Body of pancreas (tissue), 4 donors: ENCODE measurements at regions not wholly inside any gene's neighbourhood (a gene's known extent, or its start where the extent isn't known, plus 50 kb on each side); places are given as distances from the start of the nearest gene placed in this dataset.

Experiments
- ATAC-seq: fragments of 150-250 bp; one replicate; pipeline ENCODE4 v1.9.1; 2016
- DNase-seq, 4 donors: peaks; one replicate each; pipeline ENCODE4 v3.0.0-alpha.2; 2019
- H3K27ac ChIP-seq, 4 donors: fragments of 200-600 bp; sonication (generic); 1 replicate in 3 of 4; 2 replicates in 1 of 4; pipeline versions ENCODE4 v1.5.1 to v1.6.1; 2016 to 2019; ENCODE audit warnings: mild to moderate bottlenecking in 1 of 4, mixed read lengths in 1 of 4, moderate library complexity in 1 of 4
- H3K27me3 ChIP-seq, 2 donors: fragments of 200-600 bp; sonication (generic); one replicate each; pipeline ENCODE4 v1.6.0; 2016; ENCODE audit warnings: mild to moderate bottlenecking in 1 of 2
- H3K36me3 ChIP-seq, 2 donors: fragments of 200-600 bp; sonication (generic); replicated peaks in 1 of 2; 2 replicates each; pipeline ENCODE4 v1.5.1; 2016; ENCODE audit warnings: low read depth in 2 of 2; ENCODE audit not compliant: insufficient read depth in 1 of 2
- H3K4me1 ChIP-seq: fragments of 200-600 bp; sonication (generic); one replicate; pipeline ENCODE4 v1.6.0; 2016
- H3K4me3 ChIP-seq, 2 donors: fragments of 200-600 bp; sonication (generic); 1 replicate in 1 of 2; 2 replicates in 1 of 2; pipeline ENCODE4 v1.5.1; 2016 to 2019
- H3K9me3 ChIP-seq, 3 donors: fragments of 200-600 bp; sonication (generic); 1 replicate in 2 of 3; 2 replicates in 1 of 3; pipeline ENCODE4 v1.5.1; 2016
- POLR2A ChIP-seq, 3 donors: fragments of 450-650 bp; IDR thresholded peaks; one replicate each; pipeline ENCODE4 v1.6.1; 2016; ENCODE audit warnings: antibody characterized with exemption in 3 of 3, mild to moderate bottlenecking in 2 of 3
- WGBS, 2 donors: methylation state at CpG; one replicate each; pipeline ENCODE4 v1.1.5; 2017; 5-methylcytosine and 5-hydroxymethylcytosine counted together
- intact Hi-C: fragments of 100-400 bp; cut with DNase I; formaldehyde crosslinking; loops from one replicate; pipeline ENCODE4 v1.15.1; 2023
- TF ChIP-seq, protein P1 (sequence below), 7 experiments: fragments of 450-650 bp in 4 of 7; fragments of 200-600 bp in 3 of 7; sonication (generic) in 3 of 7; IDR thresholded peaks; one replicate each; pipeline ENCODE4 v1.5.1; 2016 to 2019; ENCODE audit warnings: antibody characterized with exemption in 7 of 7

DNA sequence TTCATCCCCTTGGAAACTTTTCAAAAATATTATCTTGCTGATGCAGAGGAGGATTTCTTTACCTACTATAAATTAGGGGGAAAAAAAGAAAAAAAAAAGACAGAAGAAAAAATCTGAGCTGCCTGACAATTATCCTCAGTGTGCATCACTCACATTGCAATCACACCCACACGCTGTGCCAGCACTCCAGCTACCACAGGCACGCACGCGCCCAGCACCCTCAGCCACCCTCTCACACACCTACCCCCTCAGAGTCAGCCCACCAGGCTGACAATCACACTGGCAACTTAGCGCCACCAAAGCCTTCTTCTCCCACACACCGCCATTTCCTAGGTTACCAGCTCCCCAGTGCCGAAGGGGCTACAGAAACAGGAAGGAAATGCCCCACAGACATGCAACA, 236.1 kb downstream of the KCNA4 start:
- Histone ChIP-seq H3K27me3 (no peaks in the 10 kb centered on the region), H3K4me1 (no peaks in the 10 kb centered on the region), H3K27ac (no peak overlapping the region), H3K36me3 (no peaks in the 10 kb centered on the region), H3K9me3 (no peaks in the 10 kb centered on the region), H3K4me3 (no peak overlapping the region)
- ATAC-seq (no peak), DNase-seq (no peak)
- WGBS, 2 donors = 58 to 68% methylated on average over 7 of the region's 7 CpGs
- no peak for TF ChIP-seq POLR2A (IDR thresholded peaks at IDR 0.05)
- TF ChIP-seq, protein P1, sequence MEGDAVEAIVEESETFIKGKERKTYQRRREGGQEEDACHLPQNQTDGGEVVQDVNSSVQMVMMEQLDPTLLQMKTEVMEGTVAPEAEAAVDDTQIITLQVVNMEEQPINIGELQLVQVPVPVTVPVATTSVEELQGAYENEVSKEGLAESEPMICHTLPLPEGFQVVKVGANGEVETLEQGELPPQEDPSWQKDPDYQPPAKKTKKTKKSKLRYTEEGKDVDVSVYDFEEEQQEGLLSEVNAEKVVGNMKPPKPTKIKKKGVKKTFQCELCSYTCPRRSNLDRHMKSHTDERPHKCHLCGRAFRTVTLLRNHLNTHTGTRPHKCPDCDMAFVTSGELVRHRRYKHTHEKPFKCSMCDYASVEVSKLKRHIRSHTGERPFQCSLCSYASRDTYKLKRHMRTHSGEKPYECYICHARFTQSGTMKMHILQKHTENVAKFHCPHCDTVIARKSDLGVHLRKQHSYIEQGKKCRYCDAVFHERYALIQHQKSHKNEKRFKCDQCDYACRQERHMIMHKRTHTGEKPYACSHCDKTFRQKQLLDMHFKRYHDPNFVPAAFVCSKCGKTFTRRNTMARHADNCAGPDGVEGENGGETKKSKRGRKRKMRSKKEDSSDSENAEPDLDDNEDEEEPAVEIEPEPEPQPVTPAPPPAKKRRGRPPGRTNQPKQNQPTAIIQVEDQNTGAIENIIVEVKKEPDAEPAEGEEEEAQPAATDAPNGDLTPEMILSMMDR (IDR thresholded peaks at IDR 0.05) = no peak
- intact Hi-C loops = no loop called here

DNA sequence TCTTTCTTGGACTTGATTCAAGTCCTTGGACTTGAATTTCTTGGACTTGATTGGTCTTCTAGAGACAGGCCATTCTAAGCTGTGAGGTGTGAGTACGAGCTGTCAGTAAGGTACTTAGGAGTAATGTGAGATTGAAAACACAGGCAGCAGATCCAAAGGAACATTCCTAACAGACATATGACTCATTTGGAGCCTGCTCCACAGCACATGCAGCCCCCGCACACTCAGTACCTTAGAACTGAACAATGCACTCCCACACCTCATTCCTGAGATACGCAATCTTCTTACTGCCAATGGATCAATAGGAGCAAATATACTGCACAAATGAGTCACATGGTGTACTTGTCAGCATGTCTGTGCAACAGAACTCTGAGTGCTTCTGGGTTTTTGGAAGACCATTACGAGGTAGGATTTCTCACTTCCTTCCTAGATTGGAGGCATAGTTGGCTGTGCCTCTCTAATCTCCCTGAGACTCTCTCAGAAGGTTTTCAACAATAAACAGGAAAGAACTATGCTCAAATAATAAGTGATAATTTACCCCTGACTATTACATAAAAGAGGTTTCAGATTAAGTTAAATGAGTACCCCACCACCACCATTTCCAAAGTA, 243.1 kb downstream of the KCNA4 start:
- Histone ChIP-seq H3K4me1 (no peaks in the 10 kb centered on the region), H3K36me3 (no peaks in the 10 kb centered on the region)

DNA sequence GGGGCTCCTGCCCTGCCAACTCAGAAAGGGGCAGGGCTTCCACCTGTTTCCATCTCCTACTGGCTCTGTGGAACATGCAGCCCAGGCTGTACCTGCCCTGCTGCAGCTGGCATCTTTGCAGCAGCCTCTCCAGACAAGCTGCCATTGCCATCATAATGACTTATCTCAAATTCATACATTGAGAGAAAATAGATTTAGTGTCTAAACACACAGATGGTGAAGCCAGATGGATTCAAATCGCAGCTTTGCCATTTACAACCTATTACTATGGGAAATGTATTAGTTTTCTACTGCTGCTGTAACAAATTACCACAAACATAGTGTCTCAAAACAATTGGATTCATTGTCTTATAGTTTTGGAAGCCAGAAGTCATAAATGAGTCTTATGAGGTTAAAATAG, 260.0 kb downstream of the KCNA4 start:
- TF ChIP-seq POLR2A (IDR thresholded peaks at IDR 0.05) = no peak
- TF ChIP-seq, protein P1 (IDR thresholded peaks at IDR 0.05) = no peak

More for the DNA sequence above, 243.1 kb downstream of the KCNA4 start:
- Histone ChIP-seq H3K27ac (no peak overlapping the region), H3K4me3 (no peak overlapping the region), H3K27me3 (no peaks in the 10 kb centered on the region), H3K9me3 (no peaks in the 10 kb centered on the region)
- DNase-seq = peak in 1 of 4 donors; percentile 19
- ATAC-seq = peak; percentile 52
- no peak for TF ChIP-seq POLR2A (IDR thresholded peaks at IDR 0.05)
- TF ChIP-seq, protein P1 (IDR thresholded peaks at IDR 0.05) = no peak
- 31 to 40% methylated on average over 4 of the region's 4 CpGs for WGBS, 2 donors
- intact Hi-C loops = no loop called here

DNA sequence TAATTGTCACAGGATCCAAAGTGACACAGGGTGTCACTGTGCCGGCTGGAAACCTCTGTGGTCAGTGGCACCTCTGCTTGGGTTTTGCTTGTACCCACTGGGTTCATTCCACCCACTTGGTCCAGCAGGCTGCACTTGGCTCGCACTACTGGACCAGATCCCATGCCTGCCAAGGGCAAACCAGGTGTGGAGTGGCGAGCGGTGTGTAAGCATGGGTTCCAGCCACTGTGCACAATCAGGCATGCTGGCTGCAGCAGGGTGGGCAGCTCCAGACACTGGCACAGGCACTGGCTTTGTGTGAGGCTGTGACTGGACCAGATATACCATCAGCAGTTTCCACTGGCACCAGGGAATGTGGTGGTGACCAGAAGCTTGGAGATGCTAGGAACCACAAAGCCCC, 261.4 kb downstream of the KCNA4 start:
- Histone ChIP-seq H3K4me1 (no peaks in the 10 kb centered on the region), H3K27me3 (no peaks in the 10 kb centered on the region), H3K36me3 (no peaks in the 10 kb centered on the region), H3K9me3 (no peaks in the 10 kb centered on the region), H3K4me3 (no peak overlapping the region), H3K27ac (no peak overlapping the region)
- ATAC-seq (no peak), DNase-seq (no peak)
- 66 to 74% methylated on average over 4 of the region's 4 CpGs for WGBS, 2 donors
- TF ChIP-seq, protein P1 (IDR thresholded peaks at IDR 0.05) = no peak
- no peak for TF ChIP-seq POLR2A (IDR thresholded peaks at IDR 0.05)
- intact Hi-C loops = no loop called here

More for the DNA sequence above, 260.0 kb downstream of the KCNA4 start:
- Histone ChIP-seq H3K4me1 (no peaks in the 10 kb centered on the region), H3K9me3 (no peaks in the 10 kb centered on the region), H3K4me3 (no peak overlapping the region), H3K36me3 (no peaks in the 10 kb centered on the region), H3K27ac (no peak overlapping the region), H3K27me3 (no peaks in the 10 kb centered on the region)
- 41 to 75% methylated on average over 1 of the region's 1 CpG for WGBS, 2 donors
- ATAC-seq (no peak), DNase-seq (no peak)
- intact Hi-C loops = no loop called here

DNA sequence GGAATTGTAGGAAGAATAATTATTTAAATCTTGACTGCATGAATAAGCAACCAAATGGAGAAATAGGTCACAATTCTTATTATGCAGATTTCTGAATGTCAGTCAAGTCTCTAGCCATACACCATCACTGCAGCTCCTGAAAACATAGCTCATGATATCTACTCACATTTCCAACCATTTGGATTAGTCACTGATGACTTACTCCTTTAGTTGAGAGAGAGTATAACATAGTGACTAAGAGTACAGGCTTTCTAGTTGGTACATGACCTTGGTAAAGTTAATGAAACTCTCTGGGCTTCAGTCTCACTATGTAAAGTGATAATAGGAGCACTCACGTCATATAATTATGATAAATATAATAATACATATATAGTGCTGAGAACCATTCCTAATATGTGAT, 265.2 kb downstream of the KCNA4 start:
- WGBS, 2 donors = 47 to 57% methylated on average over 1 of the region's 1 CpG
- H3K4me1 ChIP-seq = no peaks in the 10 kb centered on the region
- intact Hi-C loops = no loop called here
- ATAC-seq (no peak), DNase-seq (no peak)
- H3K4me3 ChIP-seq = no peak overlapping the region
- no peaks in the 10 kb centered on the region for H3K36me3 ChIP-seq
- no peaks in the 10 kb centered on the region for H3K9me3 ChIP-seq
- TF ChIP-seq, protein P1 (IDR thresholded peaks at IDR 0.05) = no peak
- TF ChIP-seq POLR2A (IDR thresholded peaks at IDR 0.05) = no peak
- no peak overlapping the region for H3K27ac ChIP-seq
- no peaks in the 10 kb centered on the region for H3K27me3 ChIP-seq
